Endothelial cell (in vitro differentiated cells): ENCODE measurements at regions not wholly inside any gene's neighbourhood (a gene's known extent, or its start where the extent isn't known, plus 50 kb on each side); places are given as distances from the start of the nearest gene placed in this dataset.

Experiments used
- DNase-seq: peaks from one replicate; pipeline ENCODE4 v3.0.0; 2021; ENCODE audit warnings: low spot score
- H3K27ac Mint-ChIP-seq: one replicate; pipeline ENCODE4 v1.8.0; 2021; ENCODE audit warnings: mixed read lengths, inconsistent platforms; ENCODE audit not compliant: unreplicated experiment
- H3K27me3 Mint-ChIP-seq: one replicate; pipeline ENCODE4 v1.8.0; 2021; ENCODE audit warnings: mild to moderate bottlenecking, moderate library complexity, mixed read lengths, inconsistent platforms; ENCODE audit not compliant: unreplicated experiment
- H3K36me3 Mint-ChIP-seq: one replicate; pipeline ENCODE4 v1.8.0; 2021; ENCODE audit warnings: mild to moderate bottlenecking, low read depth, mixed read lengths, inconsistent platforms; ENCODE audit not compliant: unreplicated experiment
- H3K4me1 Mint-ChIP-seq: one replicate; pipeline ENCODE4 v1.8.0; 2021; ENCODE audit warnings: mild to moderate bottlenecking, mixed read lengths, inconsistent platforms; ENCODE audit not compliant: unreplicated experiment
- H3K4me3 Mint-ChIP-seq: one replicate; pipeline ENCODE4 v1.8.0; 2021; ENCODE audit warnings: mild to moderate bottlenecking, mixed read lengths, inconsistent platforms; ENCODE audit not compliant: unreplicated experiment
- H3K9me3 Mint-ChIP-seq: one replicate; pipeline ENCODE4 v1.8.0; 2021; ENCODE audit warnings: mixed read lengths, inconsistent platforms; ENCODE audit not compliant: unreplicated experiment
- CTCF ChIP-seq: fragments of 200-600 bp; sonication (generic); IDR thresholded peaks from one replicate; pipeline ENCODE4 v1.5.0; 2021; ENCODE audit warnings: antibody characterized with exemption; ENCODE audit not compliant: unreplicated experiment

- Mint-ChIP-seq H3K36me3 (no peaks in the 10 kb centered on the region), H3K27me3 (peaks cover 4% of the 10 kb centered on the region), H3K9me3 (no peaks in the 10 kb centered on the region), H3K27ac (no peak overlapping the region), H3K4me1 (no peaks in the 10 kb centered on the region), H3K4me3 (no peak overlapping the region)
- no peak for DNase-seq
- TF ChIP-seq CTCF, result no peak
Observed at GRCh38 chr20:48352628-48353027, 475.2 kb downstream of the PREX1 start.

GRCh38 chr20:48352042-48352441 lies 475.8 kb downstream of the PREX1 start:
- H3K4me3 Mint-ChIP-seq, result no peak overlapping the region
- no peaks in the 10 kb centered on the region for H3K36me3 Mint-ChIP-seq
- no peaks in the 10 kb centered on the region for H3K4me1 Mint-ChIP-seq
- peaks cover 4% of the 10 kb centered on the region for H3K27me3 Mint-ChIP-seq
- no peak for DNase-seq
- H3K27ac Mint-ChIP-seq, result no peak overlapping the region
- TF ChIP-seq CTCF, result no peak
- no peaks in the 10 kb centered on the region for H3K9me3 Mint-ChIP-seq

- no peaks in the 10 kb centered on the region for H3K9me3 Mint-ChIP-seq
- no peak overlapping the region for H3K4me3 Mint-ChIP-seq
- H3K27ac Mint-ChIP-seq, result no peak overlapping the region
- no peaks in the 10 kb centered on the region for H3K4me1 Mint-ChIP-seq
- TF ChIP-seq CTCF, result peak; percentile 60
- H3K36me3 Mint-ChIP-seq, result no peaks in the 10 kb centered on the region
- H3K27me3 Mint-ChIP-seq, result peaks cover 4% of the 10 kb centered on the region
- peak; percentile 29 for DNase-seq
Observed at GRCh38 chr20:48350313-48350988, 477.3 kb downstream of the PREX1 start.

GRCh38 chr20:48349656-48350055 lies 478.1 kb downstream of the PREX1 start:
- TF ChIP-seq CTCF, result no peak
- H3K9me3 Mint-ChIP-seq, result no peaks in the 10 kb centered on the region
- no peak for DNase-seq
- H3K4me1 Mint-ChIP-seq, result no peaks in the 10 kb centered on the region
- peaks cover 4% of the 10 kb centered on the region for H3K27me3 Mint-ChIP-seq
- no peaks in the 10 kb centered on the region for H3K36me3 Mint-ChIP-seq
- H3K4me3 Mint-ChIP-seq, result no peak overlapping the region
- no peak overlapping the region for H3K27ac Mint-ChIP-seq

GRCh38 chr20:48348022-48348421 lies 479.8 kb downstream of the PREX1 start:
- H3K4me1 Mint-ChIP-seq, result no peaks in the 10 kb centered on the region
- no peak overlapping the region for H3K4me3 Mint-ChIP-seq
- peaks cover 6% of the 10 kb centered on the region for H3K27me3 Mint-ChIP-seq
- no peak for TF ChIP-seq CTCF
- DNase-seq, result no peak
- H3K27ac Mint-ChIP-seq, result no peak overlapping the region
- no peaks in the 10 kb centered on the region for H3K36me3 Mint-ChIP-seq
- no peaks in the 10 kb centered on the region for H3K9me3 Mint-ChIP-seq
